ENCODE measurements at regions not wholly inside any gene's neighbourhood (a gene's known extent, or its start where the extent isn't known, plus 50 kb on each side); places are given as distances from the start of the nearest gene placed in this dataset.

DNA sequence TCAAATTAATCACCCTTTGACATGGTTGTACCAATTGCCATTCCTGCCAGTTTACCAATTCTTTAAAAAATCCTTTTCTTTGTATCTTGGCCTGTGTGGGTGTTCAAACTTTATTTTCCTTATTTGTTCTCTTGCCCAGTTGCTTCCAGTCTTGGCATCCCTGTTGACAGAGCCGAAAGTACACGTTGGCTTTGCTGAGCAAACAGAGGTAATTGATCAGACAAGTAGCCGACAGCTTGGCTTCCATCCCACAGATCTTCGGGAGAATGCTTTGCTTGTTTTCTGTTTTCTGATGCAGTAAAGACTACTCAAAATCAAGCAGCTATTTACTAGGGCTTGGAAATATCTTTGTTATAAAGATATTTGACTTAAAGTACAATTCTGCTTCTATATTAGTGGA is 506.8 kb upstream of the SALL1 start:
- BruUV-seq (replicated peaks), result no TSS peak

DNA sequence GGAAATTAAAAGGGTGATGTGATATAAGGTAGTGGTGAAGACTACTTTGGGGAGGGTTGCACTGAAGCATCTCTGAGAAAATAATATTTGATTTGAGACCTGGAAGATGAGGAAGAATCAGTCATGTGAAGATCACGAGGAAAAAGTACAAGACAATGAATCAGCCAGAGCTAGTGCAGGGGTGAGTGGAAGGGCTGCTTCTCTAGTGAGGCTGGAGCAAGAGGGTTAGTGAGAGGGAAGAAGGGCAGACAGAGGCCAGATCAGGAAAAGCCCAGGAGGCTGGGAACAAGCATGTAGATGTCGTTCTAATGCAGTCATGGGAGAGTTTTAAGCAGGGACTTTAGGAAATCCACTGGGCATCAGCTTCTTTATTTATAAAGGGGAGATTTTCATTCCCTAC is 504.2 kb upstream of the SALL1 start:
- DNase-seq (ENCODE audit: low spot score), result no peak
- Histone ChIP-seq H3K79me2 (ENCODE audit: insufficient read depth, low read depth, low read length) (no peaks in the 10 kb centered on the region), H3K4me3 (ENCODE audit: low read depth, low read length, poor library complexity, severe bottlenecking) (no peak overlapping the region), H3K9me3 (ENCODE audit: low read length) (no peaks in the 10 kb centered on the region), H3K36me3 (ENCODE audit: insufficient read depth, low read length) (no peaks in the 10 kb centered on the region), H3K4me2 (ENCODE audit: low read length) (no peak overlapping the region), H3K9me2 (ENCODE audit: insufficient read depth, low read length) (no peaks in the 10 kb centered on the region), H2AFZ (ENCODE audit: low read length) (no peak overlapping the region), H4K20me1 (ENCODE audit: insufficient read depth, low read length) (no peaks in the 10 kb centered on the region), H3K4me1 (ENCODE audit: insufficient read depth, low read length, poor library complexity, severe bottlenecking) (no peaks in the 10 kb centered on the region), H3K27ac (ENCODE audit: low read depth, low read length, poor library complexity, severe bottlenecking) (no peak overlapping the region)
- POLR2A ChIA-PET, result no interaction called here
- BruUV-seq (replicated peaks), result no TSS peak
- TF ChIP-seq, protein P1, sequence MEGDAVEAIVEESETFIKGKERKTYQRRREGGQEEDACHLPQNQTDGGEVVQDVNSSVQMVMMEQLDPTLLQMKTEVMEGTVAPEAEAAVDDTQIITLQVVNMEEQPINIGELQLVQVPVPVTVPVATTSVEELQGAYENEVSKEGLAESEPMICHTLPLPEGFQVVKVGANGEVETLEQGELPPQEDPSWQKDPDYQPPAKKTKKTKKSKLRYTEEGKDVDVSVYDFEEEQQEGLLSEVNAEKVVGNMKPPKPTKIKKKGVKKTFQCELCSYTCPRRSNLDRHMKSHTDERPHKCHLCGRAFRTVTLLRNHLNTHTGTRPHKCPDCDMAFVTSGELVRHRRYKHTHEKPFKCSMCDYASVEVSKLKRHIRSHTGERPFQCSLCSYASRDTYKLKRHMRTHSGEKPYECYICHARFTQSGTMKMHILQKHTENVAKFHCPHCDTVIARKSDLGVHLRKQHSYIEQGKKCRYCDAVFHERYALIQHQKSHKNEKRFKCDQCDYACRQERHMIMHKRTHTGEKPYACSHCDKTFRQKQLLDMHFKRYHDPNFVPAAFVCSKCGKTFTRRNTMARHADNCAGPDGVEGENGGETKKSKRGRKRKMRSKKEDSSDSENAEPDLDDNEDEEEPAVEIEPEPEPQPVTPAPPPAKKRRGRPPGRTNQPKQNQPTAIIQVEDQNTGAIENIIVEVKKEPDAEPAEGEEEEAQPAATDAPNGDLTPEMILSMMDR (conservative IDR thresholded peaks at IDR 0.05; ENCODE audit: low read length), result no peak
- TF ChIP-seq EZH2phosphoT487 (IDR thresholded peaks at IDR 0.05; ENCODE audit: borderline replicate concordance, low read depth, low read length), result no peak
- intact Hi-C loops (cut with micrococcal nuclease; ENCODE audit: unreplicated experiment), result no loop called here
- CTCF ChIA-PET (ENCODE audit: unreplicated experiment), result no interaction called here

More for the DNA sequence above, 506.8 kb upstream of the SALL1 start:
- POLR2A ChIA-PET, result no interaction called here
- CTCF ChIA-PET (ENCODE audit: unreplicated experiment), result no interaction called here
- H3K4me3 ChIP-seq (ENCODE audit: low read depth, low read length, poor library complexity, severe bottlenecking), result no peak overlapping the region
- no peaks in the 10 kb centered on the region for H4K20me1 ChIP-seq (ENCODE audit: insufficient read depth, low read length)
- no peaks in the 10 kb centered on the region for H3K9me2 ChIP-seq (ENCODE audit: insufficient read depth, low read length)
- H3K9me3 ChIP-seq (ENCODE audit: low read length), result no peaks in the 10 kb centered on the region
- H3K4me2 ChIP-seq (ENCODE audit: low read length), result no peak overlapping the region
- no peak overlapping the region for H3K27ac ChIP-seq (ENCODE audit: low read depth, low read length, poor library complexity, severe bottlenecking)
- H3K79me2 ChIP-seq (ENCODE audit: insufficient read depth, low read depth, low read length), result no peaks in the 10 kb centered on the region
- DNase-seq (ENCODE audit: low spot score), result no peak
- H3K4me1 ChIP-seq (ENCODE audit: insufficient read depth, low read length, poor library complexity, severe bottlenecking), result no peaks in the 10 kb centered on the region
- H3K36me3 ChIP-seq (ENCODE audit: insufficient read depth, low read length), result no peaks in the 10 kb centered on the region
- TF ChIP-seq EZH2phosphoT487 (IDR thresholded peaks at IDR 0.05; ENCODE audit: borderline replicate concordance, low read depth, low read length), result no peak
- intact Hi-C loops (cut with micrococcal nuclease; ENCODE audit: unreplicated experiment), result no loop called here
- H2AFZ ChIP-seq (ENCODE audit: low read length), result no peak overlapping the region

DNA sequence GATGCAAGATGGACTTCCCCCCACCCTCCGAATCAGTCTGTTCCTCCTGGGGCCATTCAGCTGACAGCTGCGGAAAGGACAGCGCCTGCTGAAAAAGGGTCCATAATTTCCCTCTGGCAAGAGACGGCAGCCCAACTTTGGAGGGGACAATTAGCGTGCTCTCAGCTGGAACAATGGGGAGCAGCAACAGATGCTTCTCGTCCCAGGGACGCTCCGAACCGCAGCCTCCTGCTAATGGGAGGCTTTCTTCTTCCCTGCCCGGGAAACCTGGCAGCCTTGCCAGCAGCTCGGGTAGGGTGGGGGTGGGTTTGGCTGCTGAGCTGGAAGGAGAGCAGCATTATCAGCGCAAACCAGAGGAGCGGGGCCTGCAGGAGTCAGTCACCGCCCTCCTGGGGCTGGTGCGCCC is 500.0 kb upstream of the SALL1 start:
- no peak for DNase-seq (ENCODE audit: low spot score)
- BruUV-seq (replicated peaks), result no TSS peak
- intact Hi-C loops (cut with micrococcal nuclease; ENCODE audit: unreplicated experiment), result no loop called here
- ChIA-PET POLR2A (interaction anchor here (0.7 kb wide), 1 partner anchor 802 kb away, joined by 3 read pairs; no protein-coding TSS in a partner anchor), CTCF (ENCODE audit: unreplicated experiment) (no interaction called here)
- Histone ChIP-seq H3K9me2 (ENCODE audit: insufficient read depth, low read length) (no peaks in the 10 kb centered on the region), H4K20me1 (ENCODE audit: insufficient read depth, low read length) (no peaks in the 10 kb centered on the region), H3K4me2 (ENCODE audit: low read length) (no peak overlapping the region), H3K4me3 (ENCODE audit: low read depth, low read length, poor library complexity, severe bottlenecking) (no peak overlapping the region), H3K4me1 (ENCODE audit: insufficient read depth, low read length, poor library complexity, severe bottlenecking) (no peaks in the 10 kb centered on the region), H3K27ac (ENCODE audit: low read depth, low read length, poor library complexity, severe bottlenecking) (no peak overlapping the region), H2AFZ (ENCODE audit: low read length) (no peak overlapping the region), H3K36me3 (ENCODE audit: insufficient read depth, low read length) (no peaks in the 10 kb centered on the region), H3K79me2 (ENCODE audit: insufficient read depth, low read depth, low read length) (no peaks in the 10 kb centered on the region), H3K9me3 (ENCODE audit: low read length) (no peaks in the 10 kb centered on the region)
- TF ChIP-seq, protein P1 (conservative IDR thresholded peaks at IDR 0.05; ENCODE audit: low read length), result no peak
- TF ChIP-seq EZH2phosphoT487 (IDR thresholded peaks at IDR 0.05; ENCODE audit: borderline replicate concordance, low read depth, low read length), result no peak

Measured in OCI-LY7 (cell line).